ENCODE measurements at regions not wholly inside any gene's neighbourhood (a gene's known extent, or its start where the extent isn't known, plus 50 kb on each side); places are given as distances from the start of the nearest gene placed in this dataset.

GRCh38 chr2:117704818-117705217, 109.7 kb upstream of the DDX18 start:
- intact Hi-C loops (cut with DNase I): no loop called here
- TF ChIP-seq POLR2A (IDR thresholded peaks at IDR 0.05) (no peak), POLR2AphosphoS5 (IDR thresholded peaks at IDR 0.05) (no peak)
- WGBS: 87% methylated on average over 3 of the region's 3 CpGs
- no peak for DNase-seq (ENCODE audit: low spot score)
- H3K9me3 ChIP-seq: no peaks in the 10 kb centered on the region
- H3K27me3 ChIP-seq (replicated peaks; ENCODE audit: insufficient read depth): no peaks in the 10 kb centered on the region
- H3K36me3 ChIP-seq: no peaks in the 10 kb centered on the region
- H3K4me3 ChIP-seq: no peak overlapping the region
- H3K27ac ChIP-seq: no peak overlapping the region
- H3K4me1 ChIP-seq (replicated peaks): no peaks in the 10 kb centered on the region

GRCh38 chr2:117707874-117708273, 106.6 kb upstream of the DDX18 start:
- H3K9me3 ChIP-seq: no peaks in the 10 kb centered on the region
- TF ChIP-seq CTCF (IDR thresholded peaks at IDR 0.05): no peak
- TF ChIP-seq POLR2AphosphoS5 (IDR thresholded peaks at IDR 0.05): no peak
- TF ChIP-seq POLR2A (IDR thresholded peaks at IDR 0.05): no peak
- H3K36me3 ChIP-seq: no peaks in the 10 kb centered on the region
- DNase-seq (ENCODE audit: low spot score): no peak
- H3K27me3 ChIP-seq (replicated peaks; ENCODE audit: insufficient read depth): no peaks in the 10 kb centered on the region
- no peak overlapping the region for H3K4me3 ChIP-seq
- H3K27ac ChIP-seq: no peak overlapping the region
- intact Hi-C loops (cut with DNase I): no loop called here
- H3K4me1 ChIP-seq (replicated peaks): no peaks in the 10 kb centered on the region

DNA sequence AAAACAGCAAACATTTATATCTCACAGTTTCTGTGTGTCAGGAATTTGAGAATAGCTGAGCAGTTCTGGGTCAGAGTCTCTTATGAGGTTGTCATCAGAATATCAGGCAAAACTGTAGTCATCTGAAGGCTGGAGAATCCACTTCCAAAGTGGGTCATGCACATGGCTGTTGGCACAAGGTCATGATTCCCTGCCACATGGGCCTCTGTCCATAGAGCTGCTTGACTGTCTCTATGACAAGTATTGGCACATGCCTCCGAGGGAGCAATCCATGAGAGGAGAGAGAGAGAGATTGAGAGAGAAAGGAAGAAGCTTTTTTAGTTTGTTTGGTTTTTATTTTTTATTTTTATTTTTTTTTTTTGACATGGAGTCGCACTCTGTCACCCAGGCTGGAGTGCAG, 101.8 kb upstream of the DDX18 start:
- 91% methylated on average over 2 of the region's 2 CpGs for WGBS
- intact Hi-C loops (cut with DNase I): no loop called here

DNA sequence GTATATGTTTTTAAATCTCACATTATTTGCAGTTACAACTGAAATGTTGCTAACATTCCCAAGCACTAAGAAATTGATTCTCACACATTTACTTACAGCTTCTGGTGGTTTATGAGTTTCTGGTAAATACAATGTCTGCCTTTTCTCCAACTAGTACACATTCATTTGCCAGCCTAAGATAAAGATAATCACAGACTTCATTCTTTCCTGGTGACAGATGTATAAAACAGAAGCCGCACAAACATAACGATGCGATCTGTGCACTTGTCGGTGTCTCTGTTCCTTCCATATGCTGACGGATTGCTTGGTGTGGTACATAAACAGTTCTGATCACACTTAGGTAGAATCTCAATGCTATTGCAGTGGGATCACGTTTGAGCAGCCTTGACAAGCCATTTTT, 100.4 kb upstream of the DDX18 start:
- no peaks in the 10 kb centered on the region for H3K9me3 ChIP-seq
- H3K4me1 ChIP-seq (replicated peaks): no peaks in the 10 kb centered on the region
- no peak overlapping the region for H3K4me3 ChIP-seq
- WGBS: 41% methylated on average over 6 of the region's 6 CpGs
- no peak for DNase-seq (ENCODE audit: low spot score)
- no peaks in the 10 kb centered on the region for H3K36me3 ChIP-seq
- TF ChIP-seq CTCF (IDR thresholded peaks at IDR 0.05) (no peak), POLR2A (IDR thresholded peaks at IDR 0.05) (no peak)
- H3K27me3 ChIP-seq (replicated peaks; ENCODE audit: insufficient read depth): no peaks in the 10 kb centered on the region
- no peak overlapping the region for H3K27ac ChIP-seq
- intact Hi-C loops (cut with DNase I): no loop called here

More for the DNA sequence above, 101.8 kb upstream of the DDX18 start:
- Histone ChIP-seq H3K4me3 (no peak overlapping the region), H3K36me3 (no peaks in the 10 kb centered on the region), H3K27me3 (replicated peaks; ENCODE audit: insufficient read depth) (no peaks in the 10 kb centered on the region), H3K4me1 (replicated peaks) (no peaks in the 10 kb centered on the region), H3K9me3 (no peaks in the 10 kb centered on the region), H3K27ac (no peak overlapping the region)
- no peak for TF ChIP-seq POLR2A (IDR thresholded peaks at IDR 0.05)
- TF ChIP-seq POLR2AphosphoS5 (IDR thresholded peaks at IDR 0.05): no peak
- TF ChIP-seq CTCF (IDR thresholded peaks at IDR 0.05): no peak
- DNase-seq (ENCODE audit: low spot score): no peak

DNA sequence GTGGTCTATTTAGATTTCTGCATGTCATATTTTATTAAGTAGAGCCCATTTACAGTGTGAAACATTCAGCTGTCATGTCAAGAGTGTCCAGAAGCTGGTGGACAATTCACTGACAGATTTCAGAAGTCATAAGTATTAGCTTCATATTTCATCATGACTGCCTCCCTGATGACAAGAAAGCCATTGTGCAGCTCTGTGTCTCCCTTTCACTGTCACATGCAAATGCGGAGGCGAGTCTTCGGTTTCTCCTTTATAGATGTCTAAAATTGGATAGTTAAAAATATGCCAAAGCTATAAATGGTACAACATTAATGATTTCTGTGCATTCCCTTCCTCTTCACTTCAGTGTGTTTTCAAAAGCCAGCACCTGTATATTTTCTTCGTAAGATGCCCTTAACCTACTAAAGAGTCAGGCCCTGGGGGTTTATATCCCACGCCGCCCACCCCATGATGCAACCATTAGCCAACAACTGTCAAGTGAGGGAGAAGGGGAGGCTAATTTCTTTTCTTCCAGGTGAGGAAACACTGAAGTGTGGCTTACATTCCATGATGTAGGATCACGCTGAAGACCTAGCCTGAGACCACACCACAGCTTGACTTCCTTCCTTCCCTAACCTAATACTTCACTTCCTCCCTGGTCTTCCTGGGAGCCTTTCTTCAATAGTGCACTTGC, 99.6 kb upstream of the DDX18 start:
- Histone ChIP-seq H3K4me1 (replicated peaks) (no peaks in the 10 kb centered on the region), H3K4me3 (no peak overlapping the region), H3K27me3 (replicated peaks; ENCODE audit: insufficient read depth) (no peaks in the 10 kb centered on the region), H3K27ac (no peak overlapping the region), H3K9me3 (no peaks in the 10 kb centered on the region), H3K36me3 (no peaks in the 10 kb centered on the region)
- no peak for TF ChIP-seq POLR2AphosphoS5 (IDR thresholded peaks at IDR 0.05)
- no peak for TF ChIP-seq POLR2A (IDR thresholded peaks at IDR 0.05)
- TF ChIP-seq CTCF (IDR thresholded peaks at IDR 0.05): no peak
- WGBS: 85% methylated on average over 7 of the region's 7 CpGs
- intact Hi-C loops (cut with DNase I): no loop called here
- no peak for DNase-seq (ENCODE audit: low spot score)
